Endodermal cell (in vitro differentiated cells): ENCODE measurements at regions not wholly inside any gene's neighbourhood (a gene's known extent, or its start where the extent isn't known, plus 50 kb on each side); places are given as distances from the start of the nearest gene placed in this dataset.

Source experiments
- DNase-seq: peaks from one replicate; pipeline ENCODE4 v3.0.0-alpha.2; 2017
- H3K27ac ChIP-seq: 2 replicates; pipeline ENCODE4 v1.5.1; 2013; ENCODE audit warnings: mild to moderate bottlenecking, low read depth, low read length, moderate library complexity
- H3K27me3 ChIP-seq: 2 replicates; pipeline ENCODE4 v1.6.1; 2013; ENCODE audit warnings: mild to moderate bottlenecking, low read length, moderate library complexity; ENCODE audit not compliant: insufficient read depth, control insufficient read depth, poor library complexity, severe bottlenecking
- H3K36me3 ChIP-seq: 2 replicates; pipeline ENCODE4 v1.7.0; 2013; ENCODE audit warnings: mild to moderate bottlenecking, low read length, moderate library complexity; ENCODE audit not compliant: control insufficient read depth, insufficient read depth
- H3K4me1 ChIP-seq: one replicate; pipeline ENCODE4 v1.7.0; 2013; ENCODE audit warnings: low read length; ENCODE audit not compliant: control insufficient read depth, insufficient read depth
- H3K4me3 ChIP-seq: 2 replicates; pipeline ENCODE4 v1.5.1; 2013; ENCODE audit warnings: mild to moderate bottlenecking, low read length, moderate library complexity
- H3K9ac ChIP-seq: 2 replicates; pipeline ENCODE4 v1.6.1; 2013; ENCODE audit warnings: mild to moderate bottlenecking, low read length, moderate library complexity; ENCODE audit not compliant: poor library complexity, severe bottlenecking; ENCODE audit errors: extremely low read depth
- H3K9me3 ChIP-seq: 2 replicates; pipeline ENCODE4 v1.6.1; 2013; ENCODE audit warnings: mild to moderate bottlenecking, low read length, moderate library complexity; ENCODE audit not compliant: control insufficient read depth
- H3K27ac Mint-ChIP-seq: 2 replicates; pipeline ENCODE4 v1.8.0; 2020; ENCODE audit warnings: mixed read lengths
- H3K27me3 Mint-ChIP-seq: 2 replicates; pipeline ENCODE4 v1.8.0; 2021; ENCODE audit warnings: mild to moderate bottlenecking, mixed read lengths; ENCODE audit not compliant: insufficient read depth
- H3K36me3 Mint-ChIP-seq: 2 replicates; pipeline ENCODE4 v1.8.0; 2020; ENCODE audit warnings: low read depth, mixed read lengths
- H3K4me1 Mint-ChIP-seq: 2 replicates; pipeline ENCODE4 v1.8.0; 2020; ENCODE audit warnings: mixed read lengths
- H3K4me3 Mint-ChIP-seq: 2 replicates; pipeline ENCODE4 v1.8.0; 2020; ENCODE audit warnings: mild to moderate bottlenecking, moderate library complexity, mixed read lengths
- H3K9me3 Mint-ChIP-seq: 2 replicates; pipeline ENCODE4 v1.8.0; 2020; ENCODE audit warnings: mild to moderate bottlenecking, mixed read lengths
- WGBS, 2 experiments: methylation state at CpG; one replicate each; pipeline versions ENCODE4 v1.1.5 to v1.1.7; 2013; ENCODE audit warnings: missing lambda C conversion rate in 2 of 2, mixed read lengths in 1 of 2; ENCODE audit not compliant: insufficient coverage in 1 of 2, insufficient read length in 1 of 2; 5-methylcytosine and 5-hydroxymethylcytosine counted together
- TF ChIP-seq, protein P1 (sequence below): fragments of 200-600 bp; sonication (generic); conservative IDR thresholded peaks from 2 replicates; pipeline ENCODE4 v1.5.0; 2021; ENCODE audit warnings: antibody characterized with exemption, mild to moderate bottlenecking

DNA sequence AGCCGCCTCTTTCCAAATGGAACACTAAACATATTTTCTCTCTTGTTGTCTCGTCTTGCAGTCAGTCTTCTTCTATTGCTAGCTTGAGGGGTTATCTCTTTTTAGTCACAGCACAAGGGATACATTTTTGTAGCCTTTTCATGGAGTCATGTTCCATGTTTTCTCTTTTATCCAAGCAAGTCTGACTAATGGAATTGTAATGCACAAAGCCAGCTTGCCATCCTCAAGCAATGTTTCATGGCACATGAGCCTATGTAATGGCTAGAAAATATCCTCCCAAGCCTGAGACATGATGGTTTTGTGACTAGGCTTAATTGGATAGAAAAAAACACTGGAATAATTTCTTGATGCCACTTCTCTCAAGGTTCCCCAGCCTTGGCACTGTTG is 414.6 kb upstream of the GOT2 start:
- WGBS, 2 experiments: 85 to 86% methylated on average over 2 of the region's 2 CpGs
- no peak overlapping the region for H3K4me3 ChIP-seq
- H3K36me3 ChIP-seq: no peaks in the 10 kb centered on the region
- Mint-ChIP-seq H3K27me3 (no peaks in the 10 kb centered on the region), H3K27ac (no peak overlapping the region), H3K9me3 (no peaks in the 10 kb centered on the region), H3K4me1 (peaks cover 14% of the 10 kb centered on the region), H3K4me3 (no peak overlapping the region), H3K36me3 (no peaks in the 10 kb centered on the region)
- no peaks in the 10 kb centered on the region for H3K9me3 ChIP-seq
- no peak for DNase-seq
- no peak overlapping the region for H3K27ac ChIP-seq
- TF ChIP-seq, protein P1, sequence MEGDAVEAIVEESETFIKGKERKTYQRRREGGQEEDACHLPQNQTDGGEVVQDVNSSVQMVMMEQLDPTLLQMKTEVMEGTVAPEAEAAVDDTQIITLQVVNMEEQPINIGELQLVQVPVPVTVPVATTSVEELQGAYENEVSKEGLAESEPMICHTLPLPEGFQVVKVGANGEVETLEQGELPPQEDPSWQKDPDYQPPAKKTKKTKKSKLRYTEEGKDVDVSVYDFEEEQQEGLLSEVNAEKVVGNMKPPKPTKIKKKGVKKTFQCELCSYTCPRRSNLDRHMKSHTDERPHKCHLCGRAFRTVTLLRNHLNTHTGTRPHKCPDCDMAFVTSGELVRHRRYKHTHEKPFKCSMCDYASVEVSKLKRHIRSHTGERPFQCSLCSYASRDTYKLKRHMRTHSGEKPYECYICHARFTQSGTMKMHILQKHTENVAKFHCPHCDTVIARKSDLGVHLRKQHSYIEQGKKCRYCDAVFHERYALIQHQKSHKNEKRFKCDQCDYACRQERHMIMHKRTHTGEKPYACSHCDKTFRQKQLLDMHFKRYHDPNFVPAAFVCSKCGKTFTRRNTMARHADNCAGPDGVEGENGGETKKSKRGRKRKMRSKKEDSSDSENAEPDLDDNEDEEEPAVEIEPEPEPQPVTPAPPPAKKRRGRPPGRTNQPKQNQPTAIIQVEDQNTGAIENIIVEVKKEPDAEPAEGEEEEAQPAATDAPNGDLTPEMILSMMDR: no peak
- H3K4me1 ChIP-seq: peaks cover under 1% of the 10 kb centered on the region
- H3K9ac ChIP-seq: no peak overlapping the region
- H3K27me3 ChIP-seq: no peaks in the 10 kb centered on the region

DNA sequence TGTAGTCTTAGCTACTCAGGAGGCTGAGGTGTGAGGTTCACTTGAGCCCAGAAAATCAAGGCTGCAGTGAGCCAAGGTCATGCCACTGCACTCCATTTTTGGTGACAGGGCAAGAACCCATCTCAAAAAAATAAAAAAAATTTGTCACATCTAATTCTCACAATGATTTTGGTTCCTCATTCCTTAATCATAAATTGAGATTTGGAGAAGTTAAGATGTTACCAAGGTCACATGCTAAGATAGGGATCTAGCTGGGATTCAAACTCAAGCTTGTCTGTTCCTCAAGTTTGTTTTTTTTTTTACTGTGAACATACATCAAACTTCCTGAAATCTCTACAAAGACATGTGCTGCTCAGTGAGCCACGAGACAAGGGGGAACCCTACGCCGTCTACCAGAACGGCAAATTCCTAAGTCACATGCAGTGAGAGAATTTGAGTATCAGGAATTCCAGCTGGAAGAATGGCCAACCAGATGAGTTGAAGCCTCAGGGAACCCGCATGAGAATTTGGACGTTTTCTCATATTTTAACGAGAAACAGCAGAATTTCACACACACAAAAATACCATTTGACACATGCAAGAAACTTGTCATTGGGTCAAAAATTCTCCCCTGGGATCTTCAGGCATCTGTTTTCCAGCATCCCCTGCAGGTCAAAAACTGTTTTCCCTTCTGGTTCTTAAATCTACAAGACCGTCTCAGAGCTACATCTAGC is 414.1 kb upstream of the GOT2 start:
- DNase-seq: no peak
- WGBS, 2 experiments: 93 to 99% methylated on average over 7 to 8 of the region's 8 CpGs
- H3K27me3 ChIP-seq: no peaks in the 10 kb centered on the region

DNA sequence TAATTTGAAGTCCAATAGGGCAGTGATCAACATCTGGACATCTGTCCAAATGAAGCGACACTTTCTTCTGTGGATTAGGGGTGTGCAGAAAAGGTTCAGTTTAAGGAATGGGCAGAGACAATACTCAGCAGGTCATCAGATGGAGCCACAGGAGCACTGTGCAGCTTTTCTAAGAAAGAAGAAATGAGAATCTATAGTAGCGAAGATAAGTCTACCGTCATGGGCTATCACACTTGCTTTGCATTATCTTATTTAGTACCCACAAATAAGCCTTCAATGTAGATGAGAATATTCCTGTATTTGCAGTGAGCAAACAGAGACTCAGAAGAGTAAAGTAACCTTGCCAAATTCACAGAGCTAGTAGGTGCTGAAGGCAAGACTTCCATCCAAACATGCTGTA is 412.0 kb upstream of the GOT2 start:
- 88 to 100% methylated on average over 1 to 3 of the region's 3 CpGs for WGBS, 2 experiments
- Histone ChIP-seq H3K9ac (no peak overlapping the region), H3K27me3 (no peaks in the 10 kb centered on the region), H3K27ac (no peak overlapping the region), H3K4me1 (no peaks in the 10 kb centered on the region), H3K36me3 (no peaks in the 10 kb centered on the region), H3K4me3 (no peak overlapping the region), H3K9me3 (no peaks in the 10 kb centered on the region)
- Mint-ChIP-seq H3K4me3 (no peak overlapping the region), H3K27ac (no peak overlapping the region), H3K36me3 (no peaks in the 10 kb centered on the region), H3K9me3 (peaks cover 3% of the 10 kb centered on the region), H3K27me3 (no peaks in the 10 kb centered on the region), H3K4me1 (no peaks in the 10 kb centered on the region)
- TF ChIP-seq, protein P1: no peak
- no peak for DNase-seq

More for the DNA sequence above, 414.1 kb upstream of the GOT2 start:
- Mint-ChIP-seq H3K9me3 (no peaks in the 10 kb centered on the region), H3K27ac (no peak overlapping the region), H3K4me3 (no peak overlapping the region), H3K27me3 (no peaks in the 10 kb centered on the region), H3K4me1 (peaks cover 10% of the 10 kb centered on the region), H3K36me3 (no peaks in the 10 kb centered on the region)
- TF ChIP-seq, protein P1: peak; percentile 32
- no peaks in the 10 kb centered on the region for H3K4me1 ChIP-seq
- H3K36me3 ChIP-seq: no peaks in the 10 kb centered on the region
- H3K9me3 ChIP-seq: no peaks in the 10 kb centered on the region
- no peak overlapping the region for H3K4me3 ChIP-seq
- no peak overlapping the region for H3K27ac ChIP-seq
- H3K9ac ChIP-seq: no peak overlapping the region
